GM10266 (cell line): ENCODE measurements at regions not wholly inside any gene's neighbourhood (a gene's known extent, or its start where the extent isn't known, plus 50 kb on each side); places are given as distances from the start of the nearest gene placed in this dataset.

Source experiments
- DNase-seq: peaks from one replicate; pipeline ENCODE4 v3.0.0; 2012; ENCODE audit errors: extremely low spot score
- TF ChIP-seq, protein P1 (sequence below): IDR thresholded peaks from 2 replicates; pipeline ENCODE4 v1.5.1; 2012; ENCODE audit warnings: mild to moderate bottlenecking, low read depth; ENCODE audit not compliant: control insufficient read depth, insufficient read depth; ENCODE audit errors: missing control alignments

DNA sequence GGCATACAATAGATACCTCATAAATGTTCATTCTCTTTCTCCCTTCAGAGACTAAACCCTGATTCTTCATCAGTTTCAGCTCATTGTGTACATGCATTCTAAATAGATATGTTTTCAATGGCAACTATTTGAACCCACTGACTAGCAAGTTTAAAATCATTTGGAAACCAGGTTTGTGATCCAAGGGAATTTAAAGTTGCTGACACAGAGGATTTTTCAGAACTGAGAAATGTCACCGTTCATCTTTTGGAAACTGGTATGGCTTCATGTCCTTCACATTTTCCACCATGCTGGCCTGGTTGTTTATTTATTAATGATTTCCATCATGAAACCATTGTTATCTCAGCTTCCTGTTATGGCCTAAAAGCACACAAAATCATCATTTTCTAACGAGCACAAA is 81.8 kb upstream of the BARHL2 start:
- DNase-seq: no peak
- TF ChIP-seq, protein P1, sequence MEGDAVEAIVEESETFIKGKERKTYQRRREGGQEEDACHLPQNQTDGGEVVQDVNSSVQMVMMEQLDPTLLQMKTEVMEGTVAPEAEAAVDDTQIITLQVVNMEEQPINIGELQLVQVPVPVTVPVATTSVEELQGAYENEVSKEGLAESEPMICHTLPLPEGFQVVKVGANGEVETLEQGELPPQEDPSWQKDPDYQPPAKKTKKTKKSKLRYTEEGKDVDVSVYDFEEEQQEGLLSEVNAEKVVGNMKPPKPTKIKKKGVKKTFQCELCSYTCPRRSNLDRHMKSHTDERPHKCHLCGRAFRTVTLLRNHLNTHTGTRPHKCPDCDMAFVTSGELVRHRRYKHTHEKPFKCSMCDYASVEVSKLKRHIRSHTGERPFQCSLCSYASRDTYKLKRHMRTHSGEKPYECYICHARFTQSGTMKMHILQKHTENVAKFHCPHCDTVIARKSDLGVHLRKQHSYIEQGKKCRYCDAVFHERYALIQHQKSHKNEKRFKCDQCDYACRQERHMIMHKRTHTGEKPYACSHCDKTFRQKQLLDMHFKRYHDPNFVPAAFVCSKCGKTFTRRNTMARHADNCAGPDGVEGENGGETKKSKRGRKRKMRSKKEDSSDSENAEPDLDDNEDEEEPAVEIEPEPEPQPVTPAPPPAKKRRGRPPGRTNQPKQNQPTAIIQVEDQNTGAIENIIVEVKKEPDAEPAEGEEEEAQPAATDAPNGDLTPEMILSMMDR: no peak

DNA sequence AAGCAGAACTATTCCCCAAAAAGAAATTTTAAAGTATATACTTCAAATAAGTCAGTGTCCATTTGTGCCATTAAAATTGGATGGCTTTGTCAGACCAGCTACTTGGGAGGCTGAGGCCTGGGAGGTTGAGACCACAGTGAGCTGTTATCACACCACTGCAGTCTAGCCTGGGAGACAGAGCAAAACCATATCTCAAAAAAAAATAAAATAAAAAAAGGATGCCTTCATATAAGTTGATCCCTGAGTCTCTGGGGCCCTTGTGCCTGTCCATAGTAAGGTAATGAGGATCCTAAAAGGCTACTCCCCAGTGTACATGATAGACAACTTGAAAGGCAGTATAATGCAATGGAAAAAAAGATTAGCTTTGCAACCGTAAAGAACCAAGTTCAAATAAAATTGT is 81.2 kb upstream of the BARHL2 start:
- TF ChIP-seq, protein P1: no peak
- DNase-seq: no peak

DNA sequence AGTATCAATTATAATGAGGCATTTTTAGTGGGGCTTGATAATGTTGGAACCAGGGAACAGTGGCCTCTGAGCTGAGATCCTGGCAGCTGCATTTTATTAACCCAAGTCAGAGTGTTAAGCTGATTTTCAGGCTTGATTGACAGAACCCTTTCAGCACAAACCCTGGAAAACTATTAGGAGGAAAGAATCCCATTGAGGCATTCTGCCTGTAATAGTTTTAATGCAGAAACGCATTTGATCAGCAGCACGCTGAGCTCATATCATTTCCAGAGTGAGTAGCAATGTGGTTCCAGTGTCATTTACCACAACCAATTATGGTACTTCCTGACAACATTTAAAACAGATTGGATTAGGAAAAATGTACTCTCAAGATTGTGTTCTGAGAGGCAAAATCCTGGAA is 78.3 kb upstream of the BARHL2 start:
- DNase-seq: no peak
- TF ChIP-seq, protein P1: no peak

DNA sequence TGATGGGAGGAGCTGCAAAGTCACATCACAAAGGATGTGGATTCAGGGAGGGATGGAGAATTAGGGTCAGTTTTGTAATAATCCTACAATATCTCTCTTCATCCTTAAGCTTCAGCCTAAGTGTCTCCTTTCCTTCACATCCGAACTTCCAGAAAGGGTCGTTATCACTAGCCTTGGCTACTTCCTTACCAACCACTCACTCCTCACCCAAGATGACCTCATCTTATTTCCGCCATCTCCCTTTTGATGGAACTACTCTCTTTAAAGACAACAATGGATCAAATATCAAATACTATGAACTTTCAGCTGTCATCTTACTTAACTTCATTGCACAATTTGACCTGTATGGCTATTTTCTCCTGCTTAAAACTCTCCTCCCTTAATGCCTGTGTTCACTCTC is 69.6 kb upstream of the BARHL2 start:
- DNase-seq: no peak
- TF ChIP-seq, protein P1: no peak

DNA sequence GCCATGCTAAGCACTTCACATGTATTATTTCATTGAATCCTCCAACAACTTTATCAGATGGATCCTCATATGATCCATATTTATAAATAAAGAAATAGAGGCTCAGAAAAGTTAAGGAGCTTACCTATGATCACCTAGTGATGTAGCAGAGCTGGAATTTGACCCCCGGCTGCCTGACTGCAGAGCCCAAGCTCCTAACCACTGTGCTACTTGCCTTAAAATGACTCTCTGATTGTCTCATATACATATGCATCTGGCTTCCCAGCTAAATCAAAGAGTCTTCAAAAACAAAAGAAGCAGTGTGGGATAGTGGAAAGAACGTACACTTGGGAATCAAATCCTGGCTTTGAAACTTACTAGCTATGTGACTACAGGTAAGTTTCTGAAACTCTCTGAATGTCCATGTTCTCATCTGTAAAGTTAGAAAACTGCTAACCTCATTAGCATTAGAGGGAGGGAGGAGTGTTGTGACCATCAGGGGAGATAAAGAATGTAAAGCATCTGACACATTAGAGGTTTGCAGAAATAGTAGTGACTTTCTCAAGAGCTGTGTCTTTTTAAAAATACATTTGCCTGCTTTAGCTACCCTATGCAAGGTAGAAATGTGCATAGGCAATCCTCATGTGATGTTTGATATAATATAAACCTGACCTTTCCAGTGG is 67.2 kb upstream of the BARHL2 start:
- DNase-seq: no peak

DNA sequence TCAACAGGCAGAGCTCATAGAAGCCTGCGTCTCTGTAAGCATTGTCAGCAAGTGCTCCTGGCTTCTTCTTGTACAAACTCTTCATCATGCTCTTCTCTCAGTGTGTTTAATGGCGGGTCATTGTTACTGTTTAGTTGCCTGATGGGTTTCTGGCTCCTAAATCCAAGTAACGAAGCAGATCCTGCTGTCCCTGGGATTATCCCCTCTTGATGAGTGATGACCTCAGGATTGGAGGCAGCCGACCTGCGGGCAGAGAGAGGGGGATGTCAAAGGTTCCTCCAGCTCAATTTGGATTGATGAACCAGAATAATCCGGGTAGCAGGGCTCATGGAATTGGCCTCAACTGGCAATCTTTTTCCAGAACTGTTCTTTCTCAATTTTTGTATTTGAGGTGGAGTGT is 66.1 kb upstream of the BARHL2 start:
- TF ChIP-seq, protein P1: no peak
- no peak for DNase-seq

More for the DNA sequence above, 67.2 kb upstream of the BARHL2 start:
- TF ChIP-seq, protein P1: no peak

DNA sequence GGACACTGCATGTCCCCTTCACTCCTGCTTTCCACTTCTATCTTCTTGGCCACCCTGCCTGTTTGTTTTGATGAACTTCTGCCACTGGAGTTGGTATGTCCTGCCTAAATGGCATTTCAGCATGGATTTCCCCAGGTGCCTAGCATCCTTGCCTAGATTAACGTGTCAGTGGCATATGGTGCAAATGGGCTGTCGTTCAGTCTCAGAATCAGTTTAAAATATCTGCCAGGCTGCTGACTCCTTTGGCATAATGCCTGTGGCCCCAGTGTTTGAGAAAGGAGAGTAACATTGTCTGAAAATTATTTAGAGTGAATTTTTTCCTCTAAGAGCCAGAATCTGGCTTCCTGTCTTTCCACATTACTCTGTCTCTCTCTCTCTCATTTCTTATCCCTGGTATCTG is 64.9 kb upstream of the BARHL2 start:
- TF ChIP-seq, protein P1: no peak
- no peak for DNase-seq
